Keratinocyte (primary cell): ENCODE measurements at regions not wholly inside any gene's neighbourhood (a gene's known extent, or its start where the extent isn't known, plus 50 kb on each side); places are given as distances from the start of the nearest gene placed in this dataset.

Source experiments
- CTCF ChIP-seq, 3 experiments: IDR thresholded peaks in 1 of 3; conservative IDR thresholded peaks in 1 of 3; optimal IDR thresholded peaks in 1 of 3; 2 replicates in 2 of 3; 3 replicates in 1 of 3; pipeline versions ENCODE3 to v1.5.1; 2011; ENCODE audit warnings: low read length in 3 of 3, mild to moderate bottlenecking in 3 of 3, moderate library complexity in 2 of 3, control low read depth in 1 of 3, inconsistent platforms in 1 of 3; ENCODE audit not compliant: insufficient read depth in 2 of 3; ENCODE audit errors: extremely low read depth in 1 of 3
- EZH2 ChIP-seq: IDR thresholded peaks from one replicate; pipeline ENCODE4 v1.6.1; 2012; ENCODE audit warnings: inconsistent platforms, mild to moderate bottlenecking, low read length, moderate library complexity

GRCh38 chr10:131698232-131698631 is 202.6 kb upstream of the PPP2R2D start:
- no peak for TF ChIP-seq CTCF (optimal IDR thresholded peaks at IDR 0.05 in 1 of 3, IDR thresholded peaks at IDR 0.05 in 1 of 3, conservative IDR thresholded peaks at IDR 0.05 in 1 of 3; ENCODE audit: extremely low read depth in 1 of 3, insufficient read depth in 2 of 3, low read length in 3 of 3)
- no peak for TF ChIP-seq EZH2
